Neuron (in vitro differentiated cells): ENCODE measurements at regions not wholly inside any gene's neighbourhood (a gene's known extent, or its start where the extent isn't known, plus 50 kb on each side); places are given as distances from the start of the nearest gene placed in this dataset.
"Not testable (repeated sequence)": the region's sequence is repeated elsewhere in the genome, so short reads cannot be mapped to it uniquely, and the experiment has no call there.

Experiments
- H2AFZ ChIP-seq: one replicate; pipeline ENCODE4 v1.6.1; 2013; ENCODE audit warnings: low read depth, mild to moderate bottlenecking, inconsistent platforms, low read length, moderate library complexity
- H3K27me3 ChIP-seq: one replicate; pipeline ENCODE4 v1.6.1; 2013; ENCODE audit warnings: low read length; ENCODE audit not compliant: insufficient read depth
- H3K36me3 ChIP-seq: one replicate; pipeline ENCODE4 v1.6.1; 2013; ENCODE audit warnings: low read length; ENCODE audit not compliant: insufficient read depth
- H3K4me1 ChIP-seq: one replicate; pipeline ENCODE4 v1.6.1; 2013; ENCODE audit warnings: low read length; ENCODE audit not compliant: insufficient read depth
- H3K4me3 ChIP-seq: 2 replicates; pipeline ENCODE4 v1.5.1; 2013; ENCODE audit warnings: mild to moderate bottlenecking, low read length, moderate library complexity
- H3K9me3 ChIP-seq: one replicate; pipeline ENCODE4 v1.6.1; 2013; ENCODE audit warnings: low read length

DNA sequence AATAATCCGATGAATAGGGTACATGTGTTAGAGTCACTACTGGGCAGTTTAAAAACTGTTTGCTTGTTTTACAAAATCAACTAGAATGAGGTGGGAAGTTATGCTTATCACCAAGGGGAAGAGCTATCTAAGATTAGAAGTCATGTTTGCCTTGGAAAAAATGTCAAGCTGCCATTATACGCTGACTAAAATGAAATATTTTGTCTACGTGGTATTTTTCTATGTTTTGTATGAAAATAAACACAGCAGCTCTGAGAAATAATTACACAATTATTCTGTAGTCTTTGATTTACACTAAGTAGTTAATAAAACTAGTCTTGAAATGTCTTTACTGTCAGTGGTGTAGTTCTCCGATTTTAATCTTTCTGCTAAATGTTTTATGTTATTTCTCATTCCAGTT lies 241.9 kb upstream of the TARS1 start:
- Histone ChIP-seq H3K4me3 (no peak overlapping the region), H2AFZ (no peak overlapping the region), H3K4me1 (no peaks in the 10 kb centered on the region), H3K9me3 (no peaks in the 10 kb centered on the region), H3K36me3 (no peaks in the 10 kb centered on the region), H3K27me3 (no peaks in the 10 kb centered on the region)

DNA sequence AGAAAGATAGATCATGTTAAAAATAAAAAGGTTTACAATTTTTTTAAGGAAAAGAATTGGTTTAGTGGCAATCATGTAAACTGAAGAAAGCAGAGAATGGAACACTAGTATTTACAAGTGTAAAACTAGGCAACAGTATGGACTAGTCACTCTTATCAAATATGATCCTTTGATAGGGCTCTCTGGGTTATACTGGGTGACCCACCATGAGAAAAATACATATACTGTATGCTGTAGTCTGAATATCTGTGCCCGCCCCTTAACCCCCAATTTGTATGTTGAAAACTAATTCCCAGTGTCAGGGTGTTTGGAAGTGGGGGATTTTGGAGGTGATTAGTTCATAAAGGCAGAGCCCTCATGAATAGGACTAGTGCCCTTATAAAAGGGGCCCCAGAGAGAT lies 236.8 kb upstream of the TARS1 start:
- Histone ChIP-seq H3K4me3 (no peak overlapping the region), H3K4me1 (no peaks in the 10 kb centered on the region), H3K36me3 (no peaks in the 10 kb centered on the region), H2AFZ (no peak overlapping the region), H3K9me3 (no peaks in the 10 kb centered on the region), H3K27me3 (no peaks in the 10 kb centered on the region)

DNA sequence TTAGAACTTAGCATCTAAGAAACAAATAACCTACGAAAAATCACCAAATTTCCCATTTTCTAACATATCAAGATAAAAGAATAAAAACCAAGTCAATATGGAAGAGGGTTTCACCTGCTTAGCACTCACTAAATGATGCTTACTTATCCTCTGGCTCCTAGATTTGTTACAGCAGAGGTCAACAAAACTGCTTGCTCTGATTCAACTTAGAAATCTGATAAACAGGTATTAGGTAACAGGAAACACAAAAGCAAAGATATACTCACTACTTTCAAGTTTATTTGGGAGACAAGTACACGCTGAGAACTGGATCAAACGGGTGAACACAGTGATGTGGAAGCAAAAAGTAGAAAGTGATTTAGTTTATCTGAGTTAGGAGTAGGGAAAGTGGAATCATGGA lies 235.7 kb upstream of the TARS1 start:
- H3K27me3 ChIP-seq, result no peaks in the 10 kb centered on the region
- no peaks in the 10 kb centered on the region for H3K36me3 ChIP-seq
- H3K9me3 ChIP-seq, result no peaks in the 10 kb centered on the region
- no peak overlapping the region for H2AFZ ChIP-seq
- no peak overlapping the region for H3K4me3 ChIP-seq
- no peaks in the 10 kb centered on the region for H3K4me1 ChIP-seq

DNA sequence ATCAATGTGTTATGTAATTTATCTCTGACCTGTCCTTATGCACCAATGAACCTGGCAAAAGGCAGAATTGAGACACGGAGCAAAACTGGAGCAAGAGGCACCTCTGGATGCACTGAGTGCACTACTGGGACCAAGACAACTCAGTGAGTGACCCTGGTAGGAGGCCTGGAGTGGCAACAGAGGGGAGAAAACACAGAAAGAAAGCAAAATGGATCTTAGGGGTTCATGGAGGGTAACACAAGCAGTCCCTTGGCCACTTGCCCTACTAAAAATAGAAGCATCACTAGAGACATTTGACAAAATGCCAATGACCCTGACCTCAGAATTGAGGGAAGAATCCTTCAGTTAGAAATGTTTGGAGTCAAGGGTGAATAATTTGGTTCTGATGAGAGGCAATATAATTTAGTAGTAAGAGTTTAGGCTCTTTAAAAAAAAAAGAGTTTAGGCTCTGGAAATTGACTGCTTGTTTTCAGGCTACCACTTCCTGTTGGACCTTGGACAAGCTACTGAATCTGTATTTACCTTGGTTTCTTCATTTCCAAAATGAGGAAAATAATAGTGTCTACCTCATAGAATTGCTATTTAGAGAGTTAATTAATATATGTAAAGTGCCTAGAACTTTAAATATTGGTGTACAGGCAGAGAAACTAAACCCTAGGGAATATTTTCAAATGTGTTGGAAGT lies 234.9 kb upstream of the TARS1 start:
- Histone ChIP-seq H3K4me3 (no peak overlapping the region), H3K4me1 (no peaks in the 10 kb centered on the region), H3K27me3 (no peaks in the 10 kb centered on the region), H3K9me3 (no peaks in the 10 kb centered on the region), H3K36me3 (no peaks in the 10 kb centered on the region), H2AFZ (no peak overlapping the region)

DNA sequence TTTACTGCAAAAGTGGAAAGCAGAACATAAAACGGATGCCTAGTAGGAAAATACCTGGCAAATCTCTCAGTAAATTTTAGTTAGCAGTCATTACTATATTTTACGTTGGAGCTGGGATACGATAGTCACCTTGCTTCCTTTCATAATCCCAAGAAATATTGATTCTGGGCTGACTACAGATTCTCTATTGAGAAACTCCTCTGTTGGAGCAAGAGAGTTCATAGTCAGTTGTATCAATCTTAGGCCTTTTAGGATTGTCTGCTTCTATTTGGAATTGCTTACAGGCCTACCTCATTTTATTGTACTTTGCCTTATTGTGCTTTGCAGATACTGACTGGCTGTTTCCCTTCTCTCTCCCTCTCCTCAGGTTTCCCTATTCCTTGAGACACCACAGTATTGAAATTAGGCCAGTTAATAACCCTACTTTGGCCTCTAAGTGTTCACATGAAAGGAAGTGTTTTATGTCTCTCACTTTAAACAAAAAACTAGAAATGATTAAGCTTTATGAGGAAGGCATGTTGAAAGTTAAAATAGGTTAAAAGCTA lies 233.7 kb upstream of the TARS1 start:
- Histone ChIP-seq H3K9me3 (no peaks in the 10 kb centered on the region), H2AFZ (no peak overlapping the region), H3K4me1 (no peaks in the 10 kb centered on the region), H3K4me3 (no peak overlapping the region), H3K27me3 (no peaks in the 10 kb centered on the region), H3K36me3 (no peaks in the 10 kb centered on the region)

DNA sequence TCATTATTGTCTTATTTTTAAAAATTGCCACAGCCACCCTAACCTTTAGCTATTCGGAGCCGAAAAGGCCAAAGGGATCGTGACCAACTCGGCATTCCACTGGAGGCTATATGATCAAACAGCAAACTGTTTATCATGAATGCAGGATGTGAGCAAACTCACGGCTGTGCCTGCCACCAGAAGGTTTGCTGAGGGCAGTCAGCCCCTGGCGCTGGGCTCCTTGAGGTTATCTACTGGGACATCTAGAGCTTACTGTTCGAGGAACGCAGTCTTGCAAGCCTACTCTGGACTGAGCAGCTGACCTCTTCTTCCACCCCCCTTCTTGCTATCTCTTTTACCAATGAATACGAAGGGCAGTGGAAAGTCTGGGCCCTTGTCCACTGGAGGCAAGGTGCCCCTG lies 231.5 kb upstream of the TARS1 start:
- Histone ChIP-seq H3K4me1 (no peaks in the 10 kb centered on the region), H2AFZ (no peak overlapping the region), H3K4me3 (no peak overlapping the region), H3K36me3 (no peaks in the 10 kb centered on the region), H3K27me3 (no peaks in the 10 kb centered on the region), H3K9me3 (no peaks in the 10 kb centered on the region)

DNA sequence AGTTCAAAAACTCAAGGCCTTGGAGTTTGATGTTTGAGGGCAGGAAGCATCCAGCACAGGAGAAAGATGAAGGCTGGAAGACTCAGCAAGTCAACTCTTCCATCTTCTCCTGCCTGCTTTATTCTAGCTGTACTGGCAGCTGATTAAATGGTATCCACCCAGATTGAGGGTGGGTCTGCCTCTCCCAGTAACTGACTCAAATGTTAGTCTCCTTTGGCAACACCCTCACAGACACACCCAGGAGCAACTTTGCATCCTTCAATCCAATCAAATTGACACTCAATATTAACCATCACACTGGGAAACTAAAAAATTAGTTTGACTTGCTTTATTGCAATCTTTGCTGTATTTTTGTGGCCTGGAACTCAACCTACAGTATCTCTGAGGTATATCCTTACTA lies 230.5 kb upstream of the TARS1 start:
- H3K4me3 ChIP-seq, H3K27me3 ChIP-seq, H3K9me3 ChIP-seq, H3K36me3 ChIP-seq, H2AFZ ChIP-seq, H3K4me1 ChIP-seq: not testable (repeated sequence)

DNA sequence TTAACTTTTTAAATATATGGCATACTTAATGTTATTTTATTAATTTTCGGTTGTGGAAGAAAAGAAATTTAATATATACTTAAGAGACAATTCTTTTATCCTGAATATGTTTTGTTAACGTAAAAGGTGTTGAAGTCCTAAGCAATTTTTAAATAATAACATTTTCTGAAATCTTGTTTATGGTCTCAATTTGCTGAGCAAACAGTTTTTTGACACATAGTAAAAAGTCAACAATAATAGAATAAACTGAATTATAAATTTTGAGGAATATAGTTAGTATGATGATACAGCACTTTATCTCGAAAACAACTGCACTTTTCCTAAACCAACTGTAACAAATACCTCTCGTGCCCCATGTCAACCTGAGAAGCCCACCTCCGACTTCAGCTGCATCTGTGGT lies 229.8 kb upstream of the TARS1 start:
- no peak overlapping the region for H3K4me3 ChIP-seq
- H3K27me3 ChIP-seq, result no peaks in the 10 kb centered on the region
- no peaks in the 10 kb centered on the region for H3K9me3 ChIP-seq
- H3K36me3 ChIP-seq, result no peaks in the 10 kb centered on the region
- H3K4me1 ChIP-seq, result no peaks in the 10 kb centered on the region
- H2AFZ ChIP-seq, result no peak overlapping the region

DNA sequence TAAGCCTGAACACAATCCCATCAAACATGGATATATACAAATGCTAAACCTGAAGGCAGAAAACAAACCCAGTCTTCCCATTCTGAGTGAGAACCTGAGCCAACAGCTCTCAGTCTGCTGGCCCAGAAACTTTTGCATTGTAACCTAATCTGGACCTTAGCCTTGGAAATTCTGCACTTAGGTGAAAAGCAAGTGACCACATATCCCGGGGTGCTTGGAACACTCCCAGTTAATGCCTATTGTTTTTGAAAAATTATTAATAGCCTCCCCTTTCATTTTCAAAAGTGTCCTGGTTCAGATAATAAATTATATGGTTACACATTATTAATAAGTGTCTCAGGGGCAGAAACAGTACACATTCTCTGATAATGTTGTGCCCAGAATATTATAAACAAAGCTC lies 228.3 kb upstream of the TARS1 start:
- Histone ChIP-seq H3K27me3 (no peaks in the 10 kb centered on the region), H3K9me3 (no peaks in the 10 kb centered on the region), H3K36me3 (no peaks in the 10 kb centered on the region), H3K4me3 (no peak overlapping the region), H3K4me1 (no peaks in the 10 kb centered on the region), H2AFZ (no peak overlapping the region)

DNA sequence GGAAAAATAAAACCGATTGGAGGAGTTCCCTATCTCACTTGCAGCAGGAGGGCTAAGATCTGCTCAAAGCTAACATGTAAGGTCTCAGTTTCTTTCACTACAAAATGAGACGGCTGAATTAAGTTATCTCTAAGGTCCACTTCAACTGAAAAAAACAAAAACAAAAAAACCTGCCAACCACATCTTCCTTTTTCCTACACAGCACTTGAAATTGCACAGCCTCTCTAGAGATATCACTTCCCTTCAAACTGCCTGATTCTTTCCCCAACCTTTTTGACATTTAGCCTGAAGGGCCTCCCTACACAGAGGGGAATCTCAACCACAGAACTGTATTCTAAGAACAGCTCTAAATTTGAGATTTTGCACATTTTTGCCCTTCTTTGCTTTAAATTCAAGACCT lies 227.9 kb upstream of the TARS1 start:
- Histone ChIP-seq H2AFZ (no peak overlapping the region), H3K27me3 (no peaks in the 10 kb centered on the region), H3K4me1 (no peaks in the 10 kb centered on the region), H3K4me3 (no peak overlapping the region), H3K36me3 (no peaks in the 10 kb centered on the region), H3K9me3 (no peaks in the 10 kb centered on the region)

DNA sequence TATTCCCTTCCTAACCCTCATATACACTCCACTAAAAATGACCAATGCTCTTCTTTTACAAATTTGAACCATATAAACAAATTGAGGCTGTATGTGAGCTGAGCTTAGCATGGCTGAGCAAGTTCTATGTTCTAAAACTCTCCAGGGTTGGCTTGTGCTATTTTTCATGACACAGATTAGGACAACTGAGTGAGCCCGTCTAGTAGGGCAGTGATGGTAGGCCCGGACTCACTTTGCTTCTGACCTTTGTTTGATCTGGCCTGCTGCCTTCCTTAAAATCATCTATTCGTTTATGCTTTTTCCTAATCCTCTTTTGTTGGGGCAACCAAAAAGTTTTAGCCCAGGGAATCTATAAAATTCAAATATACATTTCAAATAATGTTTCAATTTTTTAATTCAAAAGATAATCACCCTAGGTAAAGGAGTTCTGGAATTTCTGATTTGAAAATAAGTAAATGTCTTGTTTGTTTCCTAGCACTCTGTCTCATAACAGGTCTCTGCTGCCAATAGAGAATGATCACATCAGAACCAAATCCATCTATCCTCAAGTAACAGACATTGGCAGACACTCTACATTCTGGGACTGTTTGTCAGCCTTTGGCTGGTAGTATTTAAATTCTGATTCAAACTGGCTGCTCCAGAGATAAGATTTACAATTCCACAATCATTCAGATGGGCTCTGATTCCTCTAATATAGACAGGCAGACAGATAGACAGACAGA lies 217.0 kb upstream of the TARS1 start:
- H3K36me3 ChIP-seq, result no peaks in the 10 kb centered on the region
- H3K4me3 ChIP-seq, result no peak overlapping the region
- H3K9me3 ChIP-seq, result no peaks in the 10 kb centered on the region
- no peak overlapping the region for H2AFZ ChIP-seq
- H3K4me1 ChIP-seq, result peaks cover 6% of the 10 kb centered on the region
- no peaks in the 10 kb centered on the region for H3K27me3 ChIP-seq

DNA sequence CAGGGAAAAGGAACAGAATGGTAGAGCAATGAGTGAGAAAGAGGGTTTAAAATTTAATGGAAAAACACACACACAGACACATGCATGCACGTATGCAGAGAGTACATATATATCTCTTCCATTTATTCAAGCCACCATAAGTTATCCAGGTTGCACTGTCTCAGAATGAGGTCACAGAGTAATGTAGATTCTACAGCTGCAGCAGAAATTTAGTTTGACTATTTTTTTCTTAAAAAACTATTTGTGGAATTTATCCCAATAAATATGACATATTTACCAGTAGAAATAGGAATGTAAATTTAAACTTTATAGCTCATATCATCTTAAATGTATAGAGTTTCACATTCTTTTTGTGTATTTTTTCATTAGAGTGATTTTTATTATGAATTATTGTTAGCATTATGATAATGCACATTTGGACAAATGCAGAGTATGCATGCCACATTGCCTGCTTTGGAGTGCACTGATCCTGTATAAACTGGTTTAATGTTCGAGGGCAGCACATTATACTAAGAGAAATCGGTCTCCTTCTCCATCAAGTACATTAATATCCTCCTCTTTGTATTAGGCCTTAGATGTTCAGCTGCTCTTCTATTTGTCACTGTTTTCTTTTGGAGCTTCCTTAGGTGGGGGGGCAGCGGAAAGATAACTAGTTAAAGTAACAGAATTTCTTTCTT lies 216.3 kb upstream of the TARS1 start:
- Histone ChIP-seq H3K27me3 (no peaks in the 10 kb centered on the region), H3K4me1 (peaks cover 6% of the 10 kb centered on the region), H3K9me3 (no peaks in the 10 kb centered on the region), H2AFZ (no peak overlapping the region), H3K36me3 (no peaks in the 10 kb centered on the region), H3K4me3 (no peak overlapping the region)

DNA sequence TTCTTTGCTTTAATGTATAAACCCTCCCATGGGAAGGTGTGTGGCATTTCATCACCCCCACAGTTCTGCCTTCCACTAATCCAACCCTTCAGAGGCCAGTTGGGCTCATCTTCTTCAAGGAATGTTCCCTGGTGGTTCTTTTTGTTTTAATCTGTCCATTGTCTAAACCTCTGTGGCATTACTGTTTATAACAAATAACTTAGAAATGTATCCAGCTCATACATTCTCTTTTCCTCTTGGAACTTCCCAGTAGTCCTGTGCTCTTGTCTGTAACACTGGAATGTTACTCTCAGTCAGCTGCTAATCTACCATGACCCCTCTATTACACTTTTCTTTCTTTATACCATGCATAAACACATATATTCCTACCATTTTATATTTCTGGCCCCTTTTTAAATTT lies 213.5 kb upstream of the TARS1 start:
- no peaks in the 10 kb centered on the region for H3K36me3 ChIP-seq
- H2AFZ ChIP-seq, result no peak overlapping the region
- peaks cover 6% of the 10 kb centered on the region for H3K4me1 ChIP-seq
- H3K9me3 ChIP-seq, result no peaks in the 10 kb centered on the region
- H3K4me3 ChIP-seq, result no peak overlapping the region
- H3K27me3 ChIP-seq, result no peaks in the 10 kb centered on the region
